Tibial nerve (tissue), 4 donors: ENCODE measurements at regions not wholly inside any gene's neighbourhood (a gene's known extent, or its start where the extent isn't known, plus 50 kb on each side); places are given as distances from the start of the nearest gene placed in this dataset.

ENCODE experiments used
- DNase-seq, 2 donors: peaks; one replicate each; pipeline ENCODE4 v3.0.0-alpha.2; 2019; ENCODE audit warnings: low spot score in 2 of 2
- H3K27ac ChIP-seq, 4 donors: fragments of 200-600 bp; sonication (generic) in 3 of 4; one replicate each; pipeline ENCODE4 v1.5.1; 2017 to 2019; ENCODE audit warnings: mild to moderate bottlenecking in 1 of 4
- H3K27me3 ChIP-seq, 2 donors: fragments of 200-600 bp; sonication (generic) in 1 of 2; one replicate each; pipeline versions ENCODE4 v1.5.1 to v1.6.0; 2017 to 2019
- H3K36me3 ChIP-seq, 3 donors: fragments of 200-600 bp; sonication (generic); one replicate each; pipeline ENCODE4 v1.5.1; 2018 to 2019
- H3K4me1 ChIP-seq, 4 donors: fragments of 200-600 bp; sonication (generic) in 3 of 4; one replicate each; pipeline ENCODE4 v1.5.1; 2017 to 2019
- H3K4me3 ChIP-seq, 4 donors: fragments of 200-600 bp; sonication (generic) in 3 of 4; one replicate each; pipeline ENCODE4 v1.5.1; 2017 to 2019; ENCODE audit warnings: mild to moderate bottlenecking in 1 of 4, moderate library complexity in 1 of 4
- H3K9me3 ChIP-seq, 4 donors: fragments of 200-600 bp; sonication (generic) in 3 of 4; one replicate each; pipeline ENCODE4 v1.5.1; 2017 to 2019
- CTCF ChIP-seq, 5 experiments: fragments of 200-600 bp in 3 of 5; fragments of 450-650 bp in 2 of 5; sonication (generic) in 3 of 5; IDR thresholded peaks; one replicate each; pipeline ENCODE4 v1.5.1; 2016 to 2019; ENCODE audit warnings: antibody characterized with exemption in 5 of 5, mild to moderate bottlenecking in 3 of 5, moderate library complexity in 2 of 5
- EP300 ChIP-seq, 2 donors: sonication (generic); formaldehyde crosslinking; IDR thresholded peaks; one replicate each; pipeline ENCODE4 v1.6.1; 2017; ENCODE audit warnings: antibody characterized with exemption in 2 of 2, mild to moderate bottlenecking in 1 of 2
- POLR2A ChIP-seq, 2 donors: fragments of 450-650 bp; IDR thresholded peaks; one replicate each; pipeline ENCODE4 v1.6.1; 2017; ENCODE audit warnings: antibody characterized with exemption in 2 of 2, mild to moderate bottlenecking in 2 of 2, moderate library complexity in 2 of 2
- WGBS, 2 donors: methylation state at CpG; one replicate each; pipeline ENCODE4 v1.1.5; 2018; 5-methylcytosine and 5-hydroxymethylcytosine counted together

DNA sequence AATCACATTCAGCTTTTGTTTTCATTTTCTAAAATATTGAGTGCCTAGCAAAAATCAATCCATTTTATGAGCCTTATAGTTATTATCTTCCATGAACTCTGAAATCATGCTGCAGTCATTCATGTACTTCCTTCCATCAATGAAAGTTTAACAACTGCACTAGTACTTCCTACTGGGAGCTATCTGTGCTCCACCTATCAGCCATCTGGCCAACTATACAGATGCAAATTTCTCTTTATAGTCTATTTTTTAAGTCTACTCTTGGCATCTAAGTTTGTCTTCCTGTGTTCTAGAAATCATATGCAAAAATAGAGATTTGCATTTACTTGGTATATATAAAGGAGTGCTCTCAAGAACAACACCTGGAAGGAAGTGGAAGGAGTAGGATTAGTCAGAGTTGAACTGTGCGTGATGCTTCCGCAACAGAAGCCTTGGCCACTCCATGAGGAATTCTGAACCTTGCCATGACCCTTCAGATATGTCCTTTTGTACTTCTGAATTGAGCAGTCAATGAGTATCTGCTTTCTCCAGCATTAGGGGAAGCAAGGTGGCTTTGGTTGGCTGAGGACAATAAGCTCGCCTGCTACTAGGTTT is 403.2 kb upstream of the ADAMTS5 start:
- 91 to 100% methylated on average over 3 of the region's 3 CpGs for WGBS, 2 donors
- no peaks in the 10 kb centered on the region for H3K27me3 ChIP-seq
- no peak for TF ChIP-seq CTCF (IDR thresholded peaks at IDR 0.05)
- TF ChIP-seq POLR2A (IDR thresholded peaks at IDR 0.05), result no peak
- TF ChIP-seq EP300 (IDR thresholded peaks at IDR 0.05), result no peak
- H3K4me3 ChIP-seq, result no peak overlapping the region
- H3K27ac ChIP-seq, result no peak overlapping the region
- DNase-seq, result no peak
- no peaks in the 10 kb centered on the region for H3K36me3 ChIP-seq
- no peaks in the 10 kb centered on the region for H3K4me1 ChIP-seq
- H3K9me3 ChIP-seq, result no peaks in the 10 kb centered on the region

DNA sequence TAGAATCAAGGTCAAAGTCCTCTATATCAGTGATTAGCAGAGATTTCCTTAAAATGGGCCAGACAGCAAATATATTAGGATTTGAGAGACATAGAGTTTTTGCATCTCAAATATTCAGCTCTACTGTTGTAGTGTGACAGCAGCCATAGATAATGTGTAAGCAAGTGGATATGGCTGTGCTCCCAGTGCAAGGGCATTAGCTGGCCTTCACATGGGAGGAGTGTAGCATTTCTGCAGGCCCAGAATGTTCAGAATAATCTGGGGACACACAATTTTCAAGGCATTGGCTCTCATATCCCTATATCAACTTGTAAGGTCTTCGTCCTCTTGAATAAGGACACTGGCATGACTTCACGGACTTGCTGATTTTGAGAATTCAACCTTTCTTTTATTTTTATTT is 402.3 kb upstream of the ADAMTS5 start:
- no peak overlapping the region for H3K4me3 ChIP-seq
- no peak for TF ChIP-seq EP300 (IDR thresholded peaks at IDR 0.05)
- TF ChIP-seq POLR2A (IDR thresholded peaks at IDR 0.05), result no peak
- TF ChIP-seq CTCF (IDR thresholded peaks at IDR 0.05), result no peak
- 96 to 98% methylated on average over 2 of the region's 2 CpGs for WGBS, 2 donors
- no peaks in the 10 kb centered on the region for H3K4me1 ChIP-seq
- no peaks in the 10 kb centered on the region for H3K36me3 ChIP-seq
- no peaks in the 10 kb centered on the region for H3K27me3 ChIP-seq
- no peak overlapping the region for H3K27ac ChIP-seq
- no peaks in the 10 kb centered on the region for H3K9me3 ChIP-seq
- no peak for DNase-seq

- WGBS, 2 donors, result 86 to 89% methylated on average over 3 of the region's 3 CpGs
Observed at GRCh38 chr21:27366646-27367235, 399.9 kb upstream of the ADAMTS5 start.

DNA sequence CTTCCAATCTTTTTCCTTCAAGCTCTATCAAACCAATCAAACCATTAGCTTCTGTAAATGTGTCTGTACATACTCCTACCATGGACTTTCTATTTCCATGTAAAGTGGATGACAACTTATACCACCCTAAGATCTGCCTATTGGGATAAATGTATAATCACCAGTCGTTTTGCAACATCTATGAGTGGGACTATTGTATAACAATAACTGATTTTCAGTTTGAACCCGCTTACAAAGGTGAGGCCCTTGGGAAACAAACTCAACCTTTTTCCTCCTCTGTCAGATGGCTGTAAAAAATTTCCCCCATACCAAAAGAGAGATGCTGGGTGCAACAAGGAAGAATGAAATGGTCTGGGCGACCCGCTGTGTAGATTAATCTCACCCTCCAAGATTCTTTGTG is 399.1 kb upstream of the ADAMTS5 start:
- Histone ChIP-seq H3K36me3 (no peaks in the 10 kb centered on the region), H3K27me3 (no peaks in the 10 kb centered on the region), H3K4me3 (no peak overlapping the region), H3K27ac (no peak overlapping the region), H3K4me1 (no peaks in the 10 kb centered on the region), H3K9me3 (no peaks in the 10 kb centered on the region)
- 83 to 90% methylated on average over 4 of the region's 4 CpGs for WGBS, 2 donors
- no peak for TF ChIP-seq CTCF (IDR thresholded peaks at IDR 0.05)
- DNase-seq, result no peak

More at GRCh38 chr21:27366646-27367235, 399.9 kb upstream of the ADAMTS5 start:
- Histone ChIP-seq H3K4me3 (no peak overlapping the region), H3K27ac (no peak overlapping the region), H3K36me3 (no peaks in the 10 kb centered on the region), H3K4me1 (no peaks in the 10 kb centered on the region), H3K27me3 (no peaks in the 10 kb centered on the region), H3K9me3 (no peaks in the 10 kb centered on the region)
- DNase-seq, result no peak
- TF ChIP-seq POLR2A (IDR thresholded peaks at IDR 0.05) (no peak), CTCF (IDR thresholded peaks at IDR 0.05) (no peak), EP300 (IDR thresholded peaks at IDR 0.05) (no peak)

DNA sequence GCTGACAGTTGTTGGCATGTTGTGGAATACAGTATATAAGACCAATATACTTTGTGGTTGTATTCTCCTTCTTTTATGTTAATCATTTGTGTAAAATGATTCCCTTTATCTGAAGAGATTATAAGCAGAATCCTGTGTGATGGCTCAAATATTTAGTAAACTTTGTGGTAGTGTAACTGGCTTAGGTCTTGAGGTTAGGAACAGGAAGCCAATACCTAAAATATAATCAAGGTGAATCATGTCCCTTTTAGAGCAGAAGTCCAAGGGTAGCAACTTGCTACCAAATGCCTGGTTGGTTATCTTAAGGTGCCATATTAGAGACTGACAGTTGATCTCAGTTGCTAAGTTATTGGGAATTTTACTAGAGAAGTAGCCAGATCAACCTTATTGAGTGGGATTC is 398.5 kb upstream of the ADAMTS5 start:
- Histone ChIP-seq H3K4me3 (no peak overlapping the region), H3K9me3 (no peaks in the 10 kb centered on the region), H3K27me3 (no peaks in the 10 kb centered on the region), H3K27ac (no peak overlapping the region), H3K4me1 (no peaks in the 10 kb centered on the region), H3K36me3 (no peaks in the 10 kb centered on the region)
- TF ChIP-seq POLR2A (IDR thresholded peaks at IDR 0.05) (no peak), EP300 (IDR thresholded peaks at IDR 0.05) (no peak), CTCF (IDR thresholded peaks at IDR 0.05) (no peak)
- no peak for DNase-seq
